Spleen (tissue), 7 donors: ENCODE measurements at regions not wholly inside any gene's neighbourhood (a gene's known extent, or its start where the extent isn't known, plus 50 kb on each side); places are given as distances from the start of the nearest gene placed in this dataset.

ENCODE experiments used
- CTCF ChIP-seq, 11 experiments: fragments of 200-600 bp in 7 of 11; fragments of 450-650 bp in 4 of 11; sonication (generic) in 4 of 11; IDR thresholded peaks in 8 of 11; conservative IDR thresholded peaks in 3 of 11; 1 replicate in 7 of 11; 2 replicates in 4 of 11; pipeline versions ENCODE4 v1.4.0 to v1.8.0; 2016 to 2021; ENCODE audit warnings: antibody characterized with exemption in 11 of 11, inconsistent platforms in 4 of 11, mild to moderate bottlenecking in 1 of 11
- POLR2A ChIP-seq, 3 donors: fragments of 450-650 bp; IDR thresholded peaks; one replicate each; pipeline ENCODE4 v1.5.1; 2017; ENCODE audit warnings: antibody characterized with exemption in 3 of 3, mild to moderate bottlenecking in 1 of 3
- POLR2AphosphoS5 ChIP-seq, 3 donors: sonication (generic); formaldehyde crosslinking; IDR thresholded peaks; one replicate each; pipeline ENCODE4 v1.5.1; 2017; ENCODE audit warnings: antibody characterized with exemption in 3 of 3
- donor health status: DM: no; HTN: no; CAD: no; lungs with moderate emphysema.
- donor health status: DM: no; HTN: no; CAD: no.
- donor health status: DM: no; HTN: no; CAD: no.

- TF ChIP-seq CTCF (IDR thresholded peaks at IDR 0.05 in 8 of 11, conservative IDR thresholded peaks at IDR 0.05 in 3 of 11) = no peak
- TF ChIP-seq POLR2AphosphoS5 (IDR thresholded peaks at IDR 0.05) = no peak
- no peak for TF ChIP-seq POLR2A (IDR thresholded peaks at IDR 0.05)
Measured at GRCh38 chr2:60376252-60376651, 177.2 kb downstream of the BCL11A start.
